NT2/D1 (cell line): ENCODE measurements at regions not wholly inside any gene's neighbourhood (a gene's known extent, or its start where the extent isn't known, plus 50 kb on each side); places are given as distances from the start of the nearest gene placed in this dataset.
"Not testable (repeated sequence)": the region's sequence is repeated elsewhere in the genome, so short reads cannot be mapped to it uniquely, and the experiment has no call there.

Experiments
- DNase-seq: peaks from one replicate; pipeline ENCODE4 v3.0.0-alpha.2; 2011; ENCODE audit warnings: low read depth, low spot score
- H3K27me3 ChIP-seq: 2 replicates; pipeline ENCODE4 v1.6.0; 2011; ENCODE audit warnings: mild to moderate bottlenecking; ENCODE audit not compliant: insufficient read length, insufficient read depth
- H3K36me3 ChIP-seq: 2 replicates; pipeline ENCODE4 v1.6.1; 2011; ENCODE audit warnings: mild to moderate bottlenecking, low read length, mixed read lengths; ENCODE audit not compliant: insufficient read depth, insufficient read length
- H3K4me1 ChIP-seq: 2 replicates; pipeline ENCODE4 v1.5.1; 2011; ENCODE audit not compliant: insufficient read depth, insufficient read length
- H3K4me3 ChIP-seq: 2 replicates; pipeline ENCODE4 v1.5.1; 2011; ENCODE audit warnings: low read depth; ENCODE audit not compliant: insufficient read length
- H3K9ac ChIP-seq: 2 replicates; pipeline ENCODE4 v1.6.0; 2011; ENCODE audit warnings: low read depth; ENCODE audit not compliant: insufficient read length
- H3K9me3 ChIP-seq: 2 replicates; pipeline ENCODE4 v1.5.1; 2011; ENCODE audit warnings: mild to moderate bottlenecking, low read length; ENCODE audit not compliant: insufficient read depth
- SUZ12 ChIP-seq: IDR thresholded peaks from 2 replicates; pipeline ENCODE4 v1.6.1; 2011; ENCODE audit not compliant: insufficient read length, insufficient read depth; ENCODE audit errors: extremely low read depth
- YY1 ChIP-seq: IDR thresholded peaks from 2 replicates; pipeline ENCODE4 v1.6.1; 2011; ENCODE audit not compliant: insufficient read length, insufficient read depth
- ZNF274 ChIP-seq: IDR thresholded peaks from 2 replicates; pipeline ENCODE4 v1.6.1; 2011; ENCODE audit warnings: mild to moderate bottlenecking, low read depth, low read length

GRCh38 chr5:91306497-91306896, 76.6 kb downstream of the ARRDC3 start:
- Histone ChIP-seq H3K9me3 (no peaks in the 10 kb centered on the region), H3K9ac (no peak overlapping the region), H3K4me3 (no peak overlapping the region), H3K27me3 (no peaks in the 10 kb centered on the region), H3K4me1 (no peaks in the 10 kb centered on the region), H3K36me3 (no peaks in the 10 kb centered on the region)
- TF ChIP-seq ZNF274 (no peak), SUZ12 (no peak), YY1 (no peak)
- no peak for DNase-seq

GRCh38 chr5:91305640-91306039, 77.5 kb downstream of the ARRDC3 start:
- Histone ChIP-seq H3K36me3 (no peaks in the 10 kb centered on the region), H3K9ac (no peak overlapping the region), H3K4me1 (no peaks in the 10 kb centered on the region), H3K4me3 (no peak overlapping the region), H3K27me3 (no peaks in the 10 kb centered on the region), H3K9me3 (no peaks in the 10 kb centered on the region)
- DNase-seq = no peak
- TF ChIP-seq YY1 = no peak
- no peak for TF ChIP-seq SUZ12
- TF ChIP-seq ZNF274 = no peak

GRCh38 chr5:91304015-91304414, 79.1 kb downstream of the ARRDC3 start:
- H3K36me3 ChIP-seq, DNase-seq, H3K4me3 ChIP-seq, H3K9ac ChIP-seq, H3K9me3 ChIP-seq, H3K4me1 ChIP-seq, H3K27me3 ChIP-seq: not testable (repeated sequence)

- no peaks in the 10 kb centered on the region for H3K9me3 ChIP-seq
- no peak for TF ChIP-seq ZNF274
- no peak for TF ChIP-seq SUZ12
- TF ChIP-seq YY1 = no peak
- H3K4me1 ChIP-seq = no peaks in the 10 kb centered on the region
- no peak overlapping the region for H3K4me3 ChIP-seq
- H3K9ac ChIP-seq = no peak overlapping the region
- no peak for DNase-seq
- H3K27me3 ChIP-seq = no peaks in the 10 kb centered on the region
- H3K36me3 ChIP-seq = no peaks in the 10 kb centered on the region
Observed at GRCh38 chr5:91302958-91303357, 80.2 kb downstream of the ARRDC3 start.

GRCh38 chr5:91302305-91302704, 80.8 kb downstream of the ARRDC3 start:
- no peak overlapping the region for H3K9ac ChIP-seq
- no peaks in the 10 kb centered on the region for H3K27me3 ChIP-seq
- H3K9me3 ChIP-seq = no peaks in the 10 kb centered on the region
- no peaks in the 10 kb centered on the region for H3K4me1 ChIP-seq
- no peak for DNase-seq
- no peak for TF ChIP-seq SUZ12
- TF ChIP-seq YY1 = no peak
- no peak for TF ChIP-seq ZNF274
- H3K4me3 ChIP-seq = no peak overlapping the region
- H3K36me3 ChIP-seq = no peaks in the 10 kb centered on the region

GRCh38 chr5:91301106-91301846, 81.8 kb downstream of the ARRDC3 start:
- Histone ChIP-seq H3K27me3 (no peaks in the 10 kb centered on the region), H3K4me3 (no peak overlapping the region), H3K36me3 (no peaks in the 10 kb centered on the region), H3K9me3 (no peaks in the 10 kb centered on the region), H3K4me1 (no peaks in the 10 kb centered on the region), H3K9ac (no peak overlapping the region)
- TF ChIP-seq YY1 = no peak
- TF ChIP-seq SUZ12 = no peak
- no peak for TF ChIP-seq ZNF274
- no peak for DNase-seq

- TF ChIP-seq YY1 = no peak
- no peak for TF ChIP-seq ZNF274
- no peak for TF ChIP-seq SUZ12
Observed at GRCh38 chr5:91297994-91298393, 85.1 kb downstream of the ARRDC3 start.

More at GRCh38 chr5:91297994-91298393, 85.1 kb downstream of the ARRDC3 start:
- Histone ChIP-seq H3K4me3 (no peak overlapping the region), H3K36me3 (no peaks in the 10 kb centered on the region), H3K4me1 (no peaks in the 10 kb centered on the region), H3K9me3 (no peaks in the 10 kb centered on the region), H3K9ac (no peak overlapping the region), H3K27me3 (no peaks in the 10 kb centered on the region)
- no peak for DNase-seq
